Glomerular visceral epithelial cell (primary cell): ENCODE measurements at regions not wholly inside any gene's neighbourhood (a gene's known extent, or its start where the extent isn't known, plus 50 kb on each side); places are given as distances from the start of the nearest gene placed in this dataset.
A peak's percentile ranks its signal among the peaks of the same experiment; 100 is the strongest.
"Not testable (repeated sequence)": the region's sequence is repeated elsewhere in the genome, so short reads cannot be mapped to it uniquely, and the experiment has no call there.

Experiments
- DNase-seq: peaks from one replicate; pipeline ENCODE4 v3.0.0-alpha.2; 2016; ENCODE audit errors: extremely low spot score

- not testable (repeated sequence) for DNase-seq
Observed at GRCh38 chr7:35152059-35152458, 101.8 kb downstream of the TBX20 start.

DNA sequence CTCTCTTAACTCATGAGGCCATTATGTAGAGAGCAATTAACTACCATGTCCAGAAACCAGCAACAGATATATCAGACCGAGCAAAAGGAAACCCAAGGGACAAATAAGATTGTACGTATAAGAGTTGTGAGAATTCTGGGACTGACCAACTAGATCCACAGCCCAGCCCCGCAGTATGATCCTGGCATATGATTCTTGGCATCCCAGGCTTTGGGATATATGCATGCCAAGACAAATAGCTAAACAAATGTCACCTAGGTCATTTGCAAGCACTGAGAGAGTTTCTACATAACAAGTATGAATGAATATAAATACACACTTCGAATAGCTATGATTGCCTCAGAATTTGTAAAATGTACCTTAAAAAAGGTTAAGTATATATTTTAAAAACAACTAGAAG, 105.9 kb downstream of the TBX20 start:
- not testable (repeated sequence) for DNase-seq

GRCh38 chr7:35142125-35142524, 104.8 kb upstream of the DPY19L1 start:
- DNase-seq, result not testable (repeated sequence)

DNA sequence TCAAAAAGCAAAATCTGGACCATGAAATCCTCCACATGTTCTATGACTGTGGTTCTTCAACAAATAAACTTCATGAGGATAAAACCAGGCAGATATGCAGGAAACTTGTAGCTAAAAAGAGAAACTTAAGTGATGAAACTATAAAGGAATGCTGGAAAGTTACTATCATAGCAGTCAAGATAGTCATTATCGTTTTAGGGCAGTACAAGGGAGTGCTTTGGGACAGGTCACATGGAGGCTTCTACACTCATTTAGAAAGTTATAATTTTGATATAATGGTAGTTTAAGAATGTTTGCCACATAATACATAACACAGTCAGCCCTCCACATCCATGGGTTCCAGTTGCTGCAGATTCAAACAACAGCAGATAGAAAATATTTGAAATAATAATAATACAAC, 102.0 kb upstream of the DPY19L1 start:
- not testable (repeated sequence) for DNase-seq

DNA sequence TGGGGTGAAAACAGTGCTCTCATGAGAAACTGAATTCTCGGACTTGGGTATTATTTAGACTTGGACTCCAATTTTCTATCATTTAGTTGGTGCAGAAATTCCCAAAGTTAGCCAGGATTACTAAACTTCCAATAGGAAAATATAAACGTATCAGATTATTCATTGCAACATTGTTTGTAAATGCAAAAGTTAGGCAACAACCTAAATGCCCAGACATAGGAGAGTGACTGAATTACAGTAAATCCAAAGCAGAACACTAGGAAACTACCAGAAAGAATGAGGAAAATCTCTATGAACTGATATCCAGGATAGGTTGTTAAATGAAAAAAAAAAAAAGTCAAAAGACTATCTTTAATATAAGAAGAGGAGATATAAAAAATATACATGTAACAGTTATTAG, 96.2 kb upstream of the DPY19L1 start:
- not testable (repeated sequence) for DNase-seq

GRCh38 chr7:35133011-35133410, 95.7 kb upstream of the DPY19L1 start:
- not testable (repeated sequence) for DNase-seq

- not testable (repeated sequence) for DNase-seq
Observed at GRCh38 chr7:35128662-35129061, 91.4 kb upstream of the DPY19L1 start.

GRCh38 chr7:35118526-35118925, 81.2 kb upstream of the DPY19L1 start:
- not testable (repeated sequence) for DNase-seq

DNA sequence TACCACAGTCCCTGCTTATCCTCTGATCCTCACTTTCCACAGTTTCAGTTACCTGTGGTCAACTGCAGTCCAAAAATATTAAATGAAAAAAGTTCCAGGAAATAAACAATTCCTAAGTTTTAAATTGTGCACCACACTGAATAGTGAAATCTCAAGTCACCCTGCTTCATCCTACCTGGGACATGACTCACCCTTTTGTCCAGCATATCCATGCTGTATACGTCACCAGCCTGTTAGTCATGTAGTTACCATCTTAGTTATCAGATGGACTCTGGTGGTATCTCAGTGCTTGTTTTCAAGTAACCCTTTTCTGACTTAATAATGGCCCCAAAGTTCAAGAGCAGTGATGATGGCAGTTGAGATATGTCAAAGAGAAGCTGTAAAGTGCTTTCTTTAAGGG, 69.4 kb upstream of the DPY19L1 start:
- peak; percentile 24 for DNase-seq

DNA sequence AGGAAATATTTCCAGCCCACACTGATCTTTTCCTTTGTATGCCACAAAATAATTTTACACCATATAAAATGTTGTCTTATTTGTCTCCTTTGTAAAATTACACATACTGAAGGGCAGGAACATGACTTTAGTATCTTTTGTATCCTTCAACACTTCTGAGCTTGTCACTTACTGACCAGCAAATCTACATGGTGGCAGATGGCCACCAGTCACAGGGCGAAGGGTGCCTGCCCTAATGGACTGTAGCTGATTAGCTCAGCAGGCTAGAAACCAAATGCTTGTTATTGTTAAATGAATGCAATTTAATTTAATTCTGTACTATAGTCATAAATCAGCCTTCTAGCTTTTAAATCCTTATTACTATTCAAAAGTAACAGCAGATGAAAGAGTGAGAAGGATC, 68.2 kb upstream of the DPY19L1 start:
- not testable (repeated sequence) for DNase-seq

GRCh38 chr7:35102845-35103244, 65.6 kb upstream of the DPY19L1 start:
- DNase-seq, result not testable (repeated sequence)

DNA sequence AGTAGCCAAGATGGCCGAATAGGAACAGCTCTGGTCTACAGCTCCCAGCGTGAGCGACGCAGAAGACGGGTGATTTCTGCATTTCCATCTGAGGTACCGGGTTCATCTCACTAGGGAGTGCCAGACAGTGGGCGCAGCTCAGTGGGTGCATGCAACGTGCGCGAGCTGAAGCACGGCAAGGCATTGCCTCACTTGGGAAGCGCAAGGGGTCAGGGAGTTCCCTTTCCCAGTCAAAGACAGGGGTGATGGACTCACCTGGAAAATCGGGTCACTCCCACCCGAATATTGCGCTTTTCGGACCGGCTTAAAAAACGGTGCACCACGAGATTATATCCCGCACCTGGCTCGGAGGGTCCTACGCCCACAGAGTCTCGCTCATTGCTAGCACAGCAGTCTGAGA, 55.7 kb upstream of the DPY19L1 start:
- not testable (repeated sequence) for DNase-seq
